Ectodermal cell (in vitro differentiated cells): ENCODE measurements at regions not wholly inside any gene's neighbourhood (a gene's known extent, or its start where the extent isn't known, plus 50 kb on each side); places are given as distances from the start of the nearest gene placed in this dataset.

ENCODE experiments used
- H3K27ac ChIP-seq: 2 replicates; pipeline ENCODE4 v1.7.0; 2013; ENCODE audit warnings: mild to moderate bottlenecking, low read depth, low read length; ENCODE audit not compliant: insufficient read depth, poor library complexity, severe bottlenecking
- H3K27me3 ChIP-seq: 2 replicates; pipeline ENCODE4 v1.7.0; 2013; ENCODE audit warnings: mild to moderate bottlenecking, low read length; ENCODE audit not compliant: insufficient read depth, control insufficient read depth, poor library complexity, severe bottlenecking
- H3K36me3 ChIP-seq: one replicate; pipeline ENCODE4 v1.7.0; 2013; ENCODE audit warnings: low read length; ENCODE audit not compliant: control insufficient read depth, insufficient read depth
- H3K4me1 ChIP-seq: one replicate; pipeline ENCODE4 v1.7.0; 2013; ENCODE audit warnings: low read length; ENCODE audit not compliant: control insufficient read depth, insufficient read depth
- H3K4me3 ChIP-seq: 2 replicates; pipeline ENCODE4 v1.7.0; 2013; ENCODE audit warnings: low read depth, low read length, control low read depth; ENCODE audit not compliant: insufficient read depth
- H3K9me3 ChIP-seq: 2 replicates; pipeline ENCODE4 v1.7.0; 2013; ENCODE audit warnings: mild to moderate bottlenecking, low read length, moderate library complexity; ENCODE audit not compliant: control insufficient read depth
- WGBS, 2 experiments: methylation state at CpG; one replicate each; pipeline ENCODE4 v1.1.7; 2013; ENCODE audit warnings: missing lambda C conversion rate in 2 of 2; 5-methylcytosine and 5-hydroxymethylcytosine counted together

DNA sequence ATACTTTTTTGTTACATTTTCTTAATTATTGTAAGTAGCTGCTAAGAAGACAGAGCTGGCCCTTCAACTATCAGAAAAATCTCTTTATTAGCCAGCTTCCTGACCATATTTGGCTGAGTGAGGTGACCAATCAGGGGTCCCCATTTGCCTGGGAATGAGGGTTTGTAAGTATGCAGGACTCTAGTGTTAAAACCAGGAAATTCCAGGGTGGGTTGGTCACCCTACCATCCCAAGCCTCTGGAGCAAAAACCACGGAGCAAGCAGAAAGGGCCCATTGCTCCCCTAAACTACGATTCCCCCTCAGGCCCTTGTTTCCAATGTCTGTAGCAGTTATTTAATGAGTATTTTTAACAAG lies 165.6 kb upstream of the NCKAP5 start:
- 67 to 96% methylated on average over 1 to 2 of the region's 2 CpGs for WGBS, 2 experiments
- no peaks in the 10 kb centered on the region for H3K4me1 ChIP-seq
- no peaks in the 10 kb centered on the region for H3K27me3 ChIP-seq
- no peaks in the 10 kb centered on the region for H3K36me3 ChIP-seq
- H3K4me3 ChIP-seq = no peak overlapping the region
- no peak overlapping the region for H3K27ac ChIP-seq
- no peaks in the 10 kb centered on the region for H3K9me3 ChIP-seq

DNA sequence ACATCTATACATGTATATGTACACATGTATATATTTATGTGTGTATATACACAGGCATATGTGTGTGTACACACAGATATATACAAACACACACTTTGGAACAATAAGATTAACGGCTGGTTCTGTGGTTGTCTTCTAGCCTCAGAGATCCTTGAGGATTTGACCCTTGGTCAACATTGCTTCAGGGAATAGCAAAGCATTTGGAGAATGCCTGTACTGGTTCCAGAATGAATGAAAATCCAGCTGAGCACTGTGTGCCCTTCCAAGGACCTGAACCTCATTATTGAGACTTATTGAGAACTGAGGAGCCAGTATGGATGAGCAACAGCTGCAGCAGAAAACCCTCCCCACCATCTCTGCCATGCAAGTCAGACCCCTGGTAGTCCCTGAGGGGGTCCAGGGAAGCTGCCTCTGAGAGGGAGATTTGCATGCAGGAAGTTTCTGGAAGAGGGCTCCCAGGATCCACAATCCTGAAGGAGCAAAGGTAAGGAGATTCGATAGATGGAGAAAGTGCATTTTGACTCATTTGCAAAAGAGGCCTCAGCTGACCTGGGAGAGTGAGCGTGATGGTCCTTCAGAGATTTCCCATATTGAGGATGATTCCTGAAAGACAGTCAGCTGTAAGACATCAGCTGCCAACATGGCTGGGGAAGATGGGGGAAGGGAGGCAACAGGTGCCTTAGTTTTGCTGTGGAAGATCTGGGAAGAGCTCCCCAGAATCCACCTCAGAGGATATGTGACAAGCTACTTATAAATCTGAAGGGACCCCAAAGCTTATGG lies 166.6 kb upstream of the NCKAP5 start:
- no peaks in the 10 kb centered on the region for H3K4me1 ChIP-seq

DNA sequence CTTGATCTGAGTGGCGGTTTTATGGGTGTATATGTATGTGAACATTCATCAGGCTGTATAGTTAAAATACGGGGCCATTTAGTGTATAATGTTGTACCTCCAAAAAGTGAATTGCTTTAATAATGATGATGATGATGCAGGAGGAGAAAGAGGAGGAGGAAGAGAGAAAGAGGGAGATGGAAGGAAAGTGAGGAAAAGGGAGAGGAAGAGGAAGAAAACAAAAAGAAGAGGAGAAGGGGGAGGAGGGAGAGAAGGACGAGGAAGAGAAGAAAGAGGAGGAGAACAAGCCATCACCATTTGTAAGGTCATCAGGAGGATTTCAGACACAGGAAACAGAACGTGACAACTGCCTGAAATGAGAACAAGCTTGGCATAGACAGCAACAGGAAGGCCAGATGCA lies 168.4 kb upstream of the NCKAP5 start:
- Histone ChIP-seq H3K27me3 (no peaks in the 10 kb centered on the region), H3K4me1 (no peaks in the 10 kb centered on the region), H3K4me3 (no peak overlapping the region), H3K36me3 (no peaks in the 10 kb centered on the region), H3K27ac (no peak overlapping the region), H3K9me3 (no peaks in the 10 kb centered on the region)
- 87 to 89% methylated on average over 4 of the region's 4 CpGs for WGBS, 2 experiments

More for the DNA sequence above, 166.6 kb upstream of the NCKAP5 start:
- WGBS, 2 experiments = 92 to 96% methylated on average over 3 of the region's 3 CpGs
- no peaks in the 10 kb centered on the region for H3K9me3 ChIP-seq
- H3K27me3 ChIP-seq = no peaks in the 10 kb centered on the region
- H3K36me3 ChIP-seq = no peaks in the 10 kb centered on the region
- H3K27ac ChIP-seq = no peak overlapping the region
- H3K4me3 ChIP-seq = no peak overlapping the region

DNA sequence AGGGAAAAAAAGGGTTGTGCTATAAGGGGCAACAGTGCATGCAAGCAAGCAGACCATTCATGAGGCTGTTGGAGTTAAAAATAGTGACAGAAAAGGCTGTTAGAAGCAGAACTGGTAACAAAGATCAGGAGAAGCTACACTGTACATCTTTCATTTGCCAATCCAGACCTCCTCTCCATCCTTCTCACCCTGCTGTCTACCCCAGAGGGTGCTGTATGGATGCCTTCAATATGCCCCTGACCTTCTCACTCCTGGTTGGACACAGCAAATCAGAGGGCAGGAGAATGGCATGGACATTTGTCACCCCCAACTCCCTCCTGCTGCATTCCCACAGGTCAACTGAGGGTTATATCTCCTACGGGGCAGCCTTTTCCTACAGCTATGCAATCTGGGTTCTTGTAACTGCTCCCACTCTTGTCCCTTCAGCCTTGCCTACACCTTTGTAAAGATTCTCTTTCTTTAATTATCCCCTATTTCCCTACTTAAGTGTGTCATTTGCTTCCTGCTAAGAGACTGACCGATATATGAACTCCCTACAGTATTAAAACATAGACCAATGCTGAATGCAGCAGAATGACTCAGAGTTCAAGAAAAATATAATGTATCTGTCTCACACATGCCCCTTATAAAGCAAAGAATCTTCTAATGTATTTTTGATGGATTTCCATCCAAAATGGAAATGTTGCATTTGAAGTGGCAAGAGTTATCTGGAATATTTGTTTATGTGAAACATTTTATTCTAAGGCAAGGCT lies 169.2 kb upstream of the NCKAP5 start:
- no peaks in the 10 kb centered on the region for H3K9me3 ChIP-seq
- H3K36me3 ChIP-seq = no peaks in the 10 kb centered on the region
- H3K4me1 ChIP-seq = no peaks in the 10 kb centered on the region
- no peak overlapping the region for H3K4me3 ChIP-seq
- H3K27me3 ChIP-seq = no peaks in the 10 kb centered on the region
- no peak overlapping the region for H3K27ac ChIP-seq
- WGBS, 2 experiments = 88 to 93% methylated on average over 2 of the region's 2 CpGs

DNA sequence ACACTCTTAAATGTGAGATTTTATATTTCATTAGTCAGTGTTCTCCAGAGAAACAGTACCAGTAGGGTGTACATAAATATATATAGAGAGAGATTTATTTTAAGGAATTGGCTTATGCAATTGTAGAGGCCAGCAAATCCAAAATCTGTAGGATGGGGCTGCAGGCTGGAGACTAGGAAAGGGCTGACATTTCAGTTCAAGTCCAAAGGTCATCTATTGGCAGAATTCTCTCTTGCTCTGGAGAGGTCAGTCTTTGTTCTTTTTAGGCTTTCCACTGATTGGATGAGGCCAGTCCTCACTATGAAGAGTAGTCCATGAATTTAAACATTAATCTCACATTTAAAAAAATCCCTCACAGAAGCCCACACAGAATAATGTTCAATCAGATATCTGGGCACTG lies 170.8 kb upstream of the NCKAP5 start:
- Histone ChIP-seq H3K4me3 (no peak overlapping the region), H3K27ac (no peak overlapping the region), H3K27me3 (no peaks in the 10 kb centered on the region), H3K4me1 (no peaks in the 10 kb centered on the region), H3K36me3 (no peaks in the 10 kb centered on the region), H3K9me3 (no peaks in the 10 kb centered on the region)

DNA sequence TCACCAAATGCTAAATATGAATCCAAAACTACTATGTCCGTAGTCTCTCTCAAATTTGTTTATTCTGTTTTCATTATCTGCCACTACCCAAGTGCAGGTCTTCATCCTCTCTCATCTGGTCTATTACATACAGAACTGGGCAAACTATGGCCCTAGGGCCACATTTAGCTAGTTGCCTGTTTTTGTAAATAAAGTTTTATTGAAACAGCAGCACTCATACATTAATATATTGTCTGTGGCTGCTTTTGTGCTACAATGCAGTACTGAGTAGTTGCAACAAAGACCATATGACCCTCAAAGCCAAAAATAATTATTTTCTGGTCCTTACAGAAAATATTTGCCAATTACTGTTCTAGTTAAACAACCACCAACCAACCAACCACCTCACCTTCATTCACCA lies 172.2 kb upstream of the NCKAP5 start:
- Histone ChIP-seq H3K4me3 (no peak overlapping the region), H3K9me3 (no peaks in the 10 kb centered on the region), H3K4me1 (peaks cover 4% of the 10 kb centered on the region), H3K27ac (no peak overlapping the region), H3K27me3 (no peaks in the 10 kb centered on the region), H3K36me3 (no peaks in the 10 kb centered on the region)
- WGBS, 2 experiments = 91 to 93% methylated on average over 1 of the region's 1 CpG

DNA sequence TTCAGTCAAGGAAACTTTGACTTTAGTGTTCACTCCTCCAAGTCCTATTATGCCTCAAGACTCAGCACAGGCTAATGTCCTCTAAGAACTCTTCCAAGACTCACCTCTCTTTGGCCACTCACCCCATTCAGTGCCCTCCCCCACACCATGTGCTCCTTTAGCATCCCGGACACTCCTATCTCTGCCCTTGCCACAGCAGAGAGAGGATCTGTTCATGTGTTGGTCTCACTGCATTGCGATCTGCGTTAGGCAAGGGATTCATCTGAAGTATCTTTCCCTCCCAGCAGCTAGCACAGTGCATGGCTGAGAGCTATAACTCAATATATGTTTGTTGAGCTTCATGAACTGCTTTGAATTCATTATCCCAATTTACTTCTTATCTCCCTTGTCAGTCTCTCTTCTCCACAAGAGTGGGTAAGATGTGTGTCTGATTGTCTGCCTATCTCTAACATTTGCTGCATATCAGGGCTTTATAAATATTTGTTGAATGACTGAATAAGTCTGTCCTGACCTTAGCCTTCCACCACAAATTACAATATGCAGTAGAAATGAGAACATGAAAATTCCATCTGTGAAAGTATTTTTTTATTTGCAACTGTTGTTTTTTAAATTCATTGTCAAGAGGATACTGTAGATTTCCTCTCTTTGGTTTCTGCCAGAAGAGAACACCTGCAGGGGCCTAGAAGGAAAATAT lies 179.9 kb upstream of the NCKAP5 start:
- Histone ChIP-seq H3K4me1 (peaks cover 5% of the 10 kb centered on the region), H3K36me3 (no peaks in the 10 kb centered on the region), H3K27ac (no peak overlapping the region), H3K9me3 (no peaks in the 10 kb centered on the region), H3K27me3 (no peaks in the 10 kb centered on the region), H3K4me3 (no peak overlapping the region)
- WGBS, 2 experiments = 84 to 91% methylated on average over 3 of the region's 3 CpGs

DNA sequence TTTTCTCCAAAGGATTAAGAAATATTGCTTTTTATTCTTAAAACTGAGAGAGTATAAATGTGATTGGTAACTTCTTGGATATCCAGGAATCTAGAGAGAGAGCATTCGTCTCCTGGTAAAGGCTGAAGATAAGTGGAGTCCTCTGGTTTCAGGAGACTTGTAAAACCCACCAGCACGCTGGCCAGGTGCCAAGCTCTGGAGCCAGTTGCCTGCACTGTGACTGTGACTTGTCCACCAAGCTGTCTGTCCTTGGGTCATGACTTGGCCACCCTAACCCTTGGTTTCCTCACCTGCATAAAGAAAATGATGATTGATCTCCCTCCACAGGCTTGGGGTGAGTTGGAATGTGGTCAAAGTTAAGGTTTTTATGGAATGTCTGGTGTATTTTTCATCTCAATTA lies 185.4 kb upstream of the NCKAP5 start:
- Histone ChIP-seq H3K36me3 (no peaks in the 10 kb centered on the region), H3K9me3 (no peaks in the 10 kb centered on the region), H3K27ac (no peak overlapping the region), H3K4me3 (no peak overlapping the region), H3K27me3 (no peaks in the 10 kb centered on the region), H3K4me1 (no peaks in the 10 kb centered on the region)
- WGBS, 2 experiments = 93 to 95% methylated on average over 2 of the region's 2 CpGs

DNA sequence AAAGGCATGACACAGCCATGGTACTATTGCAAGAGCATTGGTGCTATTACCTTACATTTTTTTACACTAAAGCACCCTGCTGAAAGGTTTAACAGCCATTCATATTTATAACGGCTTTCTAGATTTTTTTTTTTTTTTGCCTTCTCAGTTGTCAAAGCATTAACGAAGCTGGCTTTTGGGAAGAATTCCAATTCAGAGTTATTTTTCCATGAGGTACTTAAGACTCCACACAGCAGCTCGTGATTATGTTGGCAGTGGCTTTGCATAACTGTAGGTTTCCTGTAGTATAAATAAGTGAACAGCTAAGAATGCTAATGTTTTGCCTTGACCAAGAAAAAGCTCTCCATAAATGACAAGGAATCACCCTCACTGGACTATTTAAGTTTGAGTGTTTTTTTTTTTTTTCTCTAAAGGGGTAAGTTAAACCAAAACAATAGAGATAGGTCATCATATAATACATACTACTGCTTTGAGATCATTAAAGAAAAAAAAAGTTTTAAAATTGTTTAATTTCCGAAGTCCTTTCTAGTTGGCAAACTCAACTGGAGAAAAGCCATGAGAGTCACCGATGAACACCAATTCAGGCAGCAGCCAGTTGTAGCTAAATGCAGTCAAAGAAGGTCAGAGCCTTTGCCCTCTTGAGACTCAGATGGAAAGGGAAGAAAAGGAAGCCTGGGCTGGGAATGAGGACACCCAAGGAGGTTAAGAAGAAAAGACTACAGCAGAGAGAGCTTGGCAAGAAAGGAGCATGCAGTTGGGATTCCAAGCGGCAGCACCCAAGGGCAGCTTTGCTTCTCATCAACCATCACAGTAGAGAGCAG lies 187.4 kb upstream of the NCKAP5 start:
- 74 to 80% methylated on average over 6 of the region's 6 CpGs for WGBS, 2 experiments
- Histone ChIP-seq H3K4me3 (no peak overlapping the region), H3K27me3 (no peaks in the 10 kb centered on the region), H3K27ac (no peak overlapping the region), H3K4me1 (no peaks in the 10 kb centered on the region), H3K36me3 (no peaks in the 10 kb centered on the region), H3K9me3 (no peaks in the 10 kb centered on the region)

DNA sequence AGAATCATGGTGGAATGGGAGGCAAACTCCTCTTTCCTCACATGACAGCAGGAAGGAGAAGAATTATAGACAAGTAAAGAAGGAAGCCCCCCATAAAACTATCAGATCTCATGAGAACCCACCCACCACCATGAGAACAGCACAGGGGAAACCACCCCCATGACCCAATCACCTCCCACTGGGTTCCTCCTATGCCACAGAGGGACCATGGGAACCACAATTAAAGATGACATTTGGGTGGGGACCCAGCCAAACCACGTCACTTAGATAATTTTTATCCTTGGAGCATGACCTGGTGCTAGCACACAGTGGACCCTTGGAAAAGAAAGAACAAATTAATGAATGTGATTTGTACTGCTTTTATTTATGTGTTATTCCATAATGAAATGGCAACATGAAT lies 188.6 kb upstream of the NCKAP5 start:
- H3K27me3 ChIP-seq = no peaks in the 10 kb centered on the region
- no peaks in the 10 kb centered on the region for H3K9me3 ChIP-seq
- H3K4me3 ChIP-seq = no peak overlapping the region
- H3K27ac ChIP-seq = no peak overlapping the region
- WGBS, 2 experiments = 100% methylated on average over 1 of the region's 1 CpG
- no peaks in the 10 kb centered on the region for H3K36me3 ChIP-seq
- no peaks in the 10 kb centered on the region for H3K4me1 ChIP-seq
